LNCaP clone FGC (cell line): ENCODE measurements at regions not wholly inside any gene's neighbourhood (a gene's known extent, or its start where the extent isn't known, plus 50 kb on each side); places are given as distances from the start of the nearest gene placed in this dataset.
"Not testable (repeated sequence)": the region's sequence is repeated elsewhere in the genome, so short reads cannot be mapped to it uniquely, and the experiment has no call there.

ENCODE experiments used
- DNase-seq: peaks from one replicate; pipeline ENCODE4 v3.0.0-alpha.2; 2011; ENCODE audit warnings: low read depth
- H3K4me3 ChIP-seq: 2 replicates; pipeline ENCODE4 v1.5.1; 2011; ENCODE audit warnings: mild to moderate bottlenecking, low read depth, low read length, control low read depth
- CTCF ChIP-seq: IDR thresholded peaks from 2 replicates; pipeline ENCODE4 v1.5.1; 2012; ENCODE audit warnings: mild to moderate bottlenecking; ENCODE audit not compliant: control insufficient read depth, insufficient read depth; ENCODE audit errors: extremely low read depth

GRCh38 chr9:30597608-30598007 lies 1786.8 kb upstream of the ACO1 start:
- H3K4me3 ChIP-seq, result no peak overlapping the region
- no peak for TF ChIP-seq CTCF
- DNase-seq, result no peak

GRCh38 chr9:30605936-30606335 lies 1778.5 kb upstream of the ACO1 start:
- H3K4me3 ChIP-seq, result no peak overlapping the region
- DNase-seq, result no peak
- TF ChIP-seq CTCF, result no peak

- H3K4me3 ChIP-seq, result no peak overlapping the region
- TF ChIP-seq CTCF, result no peak
- no peak for DNase-seq
Measured at GRCh38 chr9:30609713-30610112, 1774.7 kb upstream of the ACO1 start.

GRCh38 chr9:30616782-30617181 lies 1767.7 kb upstream of the ACO1 start:
- DNase-seq, result not testable (repeated sequence)

GRCh38 chr9:30622561-30622960 lies 1761.9 kb upstream of the ACO1 start:
- TF ChIP-seq CTCF, result no peak
- H3K4me3 ChIP-seq, result no peak overlapping the region
- DNase-seq, result no peak

More at GRCh38 chr9:30616782-30617181, 1767.7 kb upstream of the ACO1 start:
- not testable (repeated sequence) for H3K4me3 ChIP-seq

GRCh38 chr9:30628915-30629567 lies 1755.4 kb upstream of the ACO1 start:
- no peak overlapping the region for H3K4me3 ChIP-seq
- DNase-seq, result no peak
- TF ChIP-seq CTCF, result no peak

- DNase-seq, result no peak
- TF ChIP-seq CTCF, result no peak
- H3K4me3 ChIP-seq, result no peak overlapping the region
Measured at GRCh38 chr9:30630459-30630858, 1754.0 kb upstream of the ACO1 start.

GRCh38 chr9:30646639-30647038 lies 1737.8 kb upstream of the ACO1 start:
- not testable (repeated sequence) for DNase-seq, H3K4me3 ChIP-seq
